ENCODE measurements at regions not wholly inside any gene's neighbourhood (a gene's known extent, or its start where the extent isn't known, plus 50 kb on each side); places are given as distances from the start of the nearest gene placed in this dataset.

DNA sequence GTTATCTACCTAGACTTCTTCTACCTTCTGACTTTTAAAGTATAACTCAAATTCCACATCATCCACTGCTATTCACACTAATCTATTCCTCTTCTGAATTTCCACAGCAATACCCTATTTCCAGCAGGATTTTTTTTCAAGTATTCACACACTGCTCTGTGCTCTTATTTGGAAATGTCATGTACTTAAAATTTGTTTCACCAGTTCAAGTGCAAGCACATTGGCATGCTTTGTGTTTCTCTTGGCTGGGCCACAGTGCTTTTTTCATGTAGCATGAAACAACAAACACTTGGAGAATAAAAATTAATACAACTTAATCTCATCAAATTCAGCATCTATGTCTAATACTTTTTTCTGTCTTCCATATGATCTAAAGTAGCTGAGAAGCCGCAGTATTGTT is 161.8 kb upstream of the PCDH18 start:
- ChIA-PET POLR2A (no interaction called here), CTCF (no interaction called here)

DNA sequence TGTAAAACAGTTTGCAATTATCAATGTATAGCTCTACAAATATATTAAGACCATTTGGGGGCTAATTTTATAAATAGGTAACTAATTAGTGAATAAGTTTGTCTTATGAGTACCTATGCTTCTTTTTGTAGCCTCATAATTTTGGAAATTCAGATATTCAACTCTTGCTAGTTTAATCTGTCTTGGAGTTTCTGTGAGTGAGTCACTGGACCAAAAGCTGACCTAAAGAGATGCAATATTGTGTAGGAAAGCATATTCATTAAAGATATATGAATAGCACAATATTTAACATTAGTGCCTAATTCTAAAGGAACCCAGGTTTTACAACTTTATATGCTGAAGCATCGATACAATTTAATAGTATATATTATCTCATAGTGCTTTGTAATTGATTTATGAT is 161.3 kb upstream of the PCDH18 start:
- ChIA-PET CTCF (no interaction called here), POLR2A (no interaction called here)

- POLR2A ChIA-PET: no interaction called here
- CTCF ChIA-PET: no interaction called here
Observed at GRCh38 chr4:137692205-137692604, 159.9 kb upstream of the PCDH18 start.

- ChIA-PET CTCF (no interaction called here), POLR2A (no interaction called here)
Observed at GRCh38 chr4:137688651-137689050, 156.4 kb upstream of the PCDH18 start.

DNA sequence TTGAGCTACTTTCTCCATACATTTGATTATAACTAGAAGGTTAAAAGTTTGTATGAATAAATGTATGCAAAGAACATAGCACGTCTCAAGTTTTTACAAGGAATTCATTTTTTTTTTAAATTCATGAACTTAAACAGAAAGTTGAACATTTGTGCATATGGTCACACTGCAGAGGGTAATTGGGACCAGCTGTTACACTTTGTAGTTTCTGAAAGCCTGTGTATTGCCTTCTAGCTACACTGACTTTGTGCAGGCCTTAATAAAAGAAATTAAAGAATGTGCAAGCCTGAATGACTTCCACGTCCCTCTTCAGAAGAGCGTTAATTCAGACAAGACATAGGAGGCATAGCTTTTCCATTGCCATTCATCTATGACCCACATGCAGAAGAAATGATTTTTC is 153.1 kb upstream of the PCDH18 start:
- POLR2A ChIA-PET: no interaction called here
- CTCF ChIA-PET: interaction anchor here (0.6 kb wide), 1 partner anchor 1066 kb away, joined by 4 read pairs; no protein-coding TSS in a partner anchor

- CTCF ChIA-PET: no interaction called here
- POLR2A ChIA-PET: no interaction called here
Observed at GRCh38 chr4:137681081-137681480, 148.8 kb upstream of the PCDH18 start.

DNA sequence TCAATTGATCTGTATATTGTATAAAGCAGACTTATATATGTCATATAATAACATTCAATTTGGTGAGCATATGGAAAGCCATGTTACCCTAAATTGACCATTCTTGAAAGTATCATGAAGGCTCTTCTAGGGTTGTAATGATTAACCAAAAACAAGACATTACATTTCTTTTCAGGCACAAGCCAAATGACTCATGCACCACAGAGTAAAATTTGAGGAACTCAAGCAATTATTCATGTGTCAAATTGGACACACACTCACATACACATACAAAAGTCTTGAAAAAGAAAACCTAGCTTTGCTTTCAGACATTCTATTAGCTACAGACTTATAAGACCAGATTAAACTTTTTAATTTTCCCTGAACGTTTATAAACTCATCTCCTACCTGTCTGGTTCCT is 146.5 kb upstream of the PCDH18 start:
- CTCF ChIA-PET: no interaction called here
- POLR2A ChIA-PET: no interaction called here

- ChIA-PET POLR2A (no interaction called here), CTCF (no interaction called here)
Observed at GRCh38 chr4:137677863-137678262, 145.6 kb upstream of the PCDH18 start.

DNA sequence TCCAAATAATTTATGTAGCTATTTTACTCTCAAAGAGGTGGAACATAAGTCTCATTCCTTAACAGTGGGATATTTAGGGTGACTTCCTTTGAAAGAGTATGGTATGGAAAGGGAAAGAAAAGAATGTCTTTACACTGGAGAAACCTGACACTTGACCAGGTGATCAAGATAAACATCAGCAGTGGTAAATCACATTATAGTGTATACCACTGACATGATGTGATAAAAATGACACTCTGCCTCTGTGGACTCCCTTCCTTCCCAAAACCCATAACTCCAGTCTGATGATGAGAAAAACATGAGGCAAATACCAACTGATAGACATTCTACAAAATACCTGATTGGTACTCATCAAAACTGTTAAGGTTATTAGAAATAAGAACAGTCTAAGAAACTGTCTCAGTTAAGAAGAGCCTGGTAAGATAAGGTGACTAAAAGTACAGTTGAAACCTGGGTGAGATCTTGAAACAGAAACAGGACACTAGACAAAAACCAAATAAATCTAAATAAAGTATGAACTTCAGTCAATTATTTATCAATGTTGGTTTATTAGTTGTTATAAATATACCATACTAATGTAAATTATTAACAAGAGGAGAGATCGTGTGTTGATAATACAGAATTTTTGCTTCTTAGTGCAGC is 144.2 kb upstream of the PCDH18 start:
- ChIA-PET POLR2A (no interaction called here), CTCF (no interaction called here)

DNA sequence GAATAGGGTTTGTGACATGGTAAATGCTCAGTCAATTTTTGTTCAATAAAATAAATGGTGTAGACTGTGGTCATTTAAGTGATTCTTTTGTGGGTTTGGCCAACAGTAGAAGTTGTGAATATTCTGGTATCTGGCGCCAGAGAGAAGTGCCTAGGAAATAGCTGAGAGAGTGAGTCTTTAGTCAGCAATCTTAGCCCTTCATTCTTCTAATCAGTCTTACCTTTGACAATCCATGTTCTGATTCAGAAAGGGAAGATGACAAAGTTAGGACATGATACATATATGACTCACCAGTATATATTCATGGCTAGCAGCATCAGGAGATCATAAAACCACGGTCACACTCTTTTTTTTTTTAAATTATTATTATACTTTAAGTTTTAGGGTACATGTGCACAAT is 141.8 kb upstream of the PCDH18 start:
- POLR2A ChIA-PET: no interaction called here

DNA sequence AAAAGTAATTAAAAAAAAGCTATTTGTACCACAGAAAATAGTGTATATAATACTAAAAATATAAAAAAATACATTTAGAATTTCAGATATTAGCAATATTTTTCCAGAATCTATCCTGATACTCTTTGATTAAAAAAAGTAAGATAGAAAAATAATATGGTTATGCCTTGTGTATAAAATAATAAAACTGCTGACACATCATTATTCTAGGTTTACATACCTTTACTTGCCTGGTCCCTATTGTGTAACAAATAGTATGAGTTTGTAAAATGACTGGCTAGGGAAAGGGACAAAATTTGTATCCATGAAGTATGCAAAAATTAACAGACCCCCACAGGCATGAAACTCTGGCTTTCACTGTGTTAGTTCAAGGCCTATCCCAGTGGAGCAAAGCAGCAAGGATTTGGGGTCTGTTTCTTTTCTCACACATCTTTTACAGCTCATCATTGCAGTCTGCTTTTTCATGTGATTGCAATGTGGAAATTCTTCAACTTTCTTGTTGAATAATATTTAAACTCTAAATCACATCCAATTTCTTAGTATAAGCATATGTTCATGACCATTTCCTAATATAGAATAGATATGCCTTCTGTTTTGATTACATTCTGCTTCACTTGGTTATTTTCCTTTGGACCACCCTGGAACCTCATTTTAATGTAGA is 136.7 kb upstream of the PCDH18 start:
- POLR2A ChIA-PET: no interaction called here
- CTCF ChIA-PET: no interaction called here

More for the DNA sequence above, 141.8 kb upstream of the PCDH18 start:
- CTCF ChIA-PET: no interaction called here

DNA sequence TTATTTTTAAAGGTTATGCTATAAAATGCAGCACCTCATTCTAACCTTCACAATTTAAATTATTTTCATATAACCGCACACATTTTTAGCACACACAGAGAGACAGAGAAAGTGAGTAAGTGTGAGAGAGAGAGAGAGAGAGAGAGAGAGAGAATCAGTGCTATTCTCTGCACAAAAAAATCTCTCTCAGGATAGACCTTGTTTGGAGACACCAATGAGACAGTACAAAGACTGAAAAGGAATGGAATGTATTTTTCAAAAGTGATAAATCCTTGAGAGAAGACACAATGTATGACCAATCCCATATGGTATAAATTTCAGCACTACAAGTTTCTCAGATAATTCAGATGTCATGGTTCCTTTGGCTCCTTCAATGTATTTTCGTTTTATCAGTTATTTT is 132.1 kb upstream of the PCDH18 start:
- ChIA-PET CTCF (no interaction called here), POLR2A (no interaction called here)

- ChIA-PET CTCF (no interaction called here), POLR2A (no interaction called here)
Observed at GRCh38 chr4:137664046-137664387, 131.7 kb upstream of the PCDH18 start.

DNA sequence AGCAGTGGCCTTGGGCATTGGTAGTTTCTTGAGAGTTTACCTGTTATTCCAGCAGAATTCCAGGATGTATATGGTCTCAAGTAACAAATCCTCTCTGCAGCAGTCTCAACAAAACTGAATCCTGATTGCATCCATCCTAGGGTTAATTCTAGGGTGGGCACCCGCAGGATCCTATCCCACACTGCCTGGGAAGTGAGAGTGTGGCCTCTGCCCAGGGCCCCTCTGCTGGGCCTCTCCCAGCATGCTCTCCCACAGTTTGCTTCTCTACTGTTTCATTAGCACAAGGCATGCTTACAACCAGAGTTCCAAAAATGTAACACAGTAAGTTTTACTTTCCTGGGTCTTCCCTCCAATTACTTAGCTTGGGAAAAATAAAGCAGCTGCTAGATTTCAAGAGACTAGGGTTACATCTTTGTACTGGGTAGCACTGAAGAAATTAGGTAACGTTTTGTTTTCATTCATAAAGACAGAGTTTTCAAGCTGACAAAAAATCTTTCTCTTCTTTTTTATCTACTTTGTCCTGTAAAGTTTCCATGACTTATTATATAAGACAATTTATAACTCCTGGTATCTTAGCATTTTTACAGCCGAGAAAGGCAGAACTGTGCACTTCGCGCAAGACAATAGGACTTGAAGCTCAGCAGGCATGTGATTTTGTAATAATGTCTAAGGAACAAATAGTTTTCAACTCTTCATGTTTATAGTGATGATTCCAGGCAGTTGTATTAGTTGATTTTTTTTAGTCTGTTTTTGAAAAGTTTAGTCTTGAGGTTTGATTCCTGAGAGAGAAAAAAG is 131.2 kb upstream of the PCDH18 start:
- CTCF ChIA-PET: no interaction called here
- POLR2A ChIA-PET: no interaction called here

- ChIA-PET CTCF (no interaction called here), POLR2A (no interaction called here)
Observed at GRCh38 chr4:137661693-137662092, 129.4 kb upstream of the PCDH18 start.

DNA sequence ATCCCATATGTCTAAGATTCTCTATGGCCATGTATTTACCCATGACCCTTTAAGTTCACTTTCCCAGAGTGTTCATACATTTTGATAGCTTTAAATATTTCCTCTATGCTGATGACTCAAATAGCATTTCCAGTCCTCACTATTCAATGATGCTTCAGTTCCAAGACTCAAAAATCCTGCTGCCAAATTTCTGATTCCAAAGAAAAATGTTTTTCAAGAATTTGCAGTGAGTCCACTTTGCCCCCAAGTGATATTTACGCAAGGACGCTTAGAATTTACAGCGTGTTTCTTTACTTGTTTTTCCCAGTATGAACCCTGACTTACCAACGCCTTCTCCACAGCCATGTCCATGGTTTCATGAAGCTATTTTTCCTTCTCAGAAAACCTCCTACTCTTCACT is 127.9 kb upstream of the PCDH18 start:
- ChIA-PET CTCF (no interaction called here), POLR2A (no interaction called here)

- POLR2A ChIA-PET: no interaction called here
- CTCF ChIA-PET: no interaction called here
Observed at GRCh38 chr4:137659431-137659830, 127.1 kb upstream of the PCDH18 start.

GRCh38 chr4:137656661-137657060 is 124.4 kb upstream of the PCDH18 start:
- ChIA-PET POLR2A (no interaction called here), CTCF (no interaction called here)

DNA sequence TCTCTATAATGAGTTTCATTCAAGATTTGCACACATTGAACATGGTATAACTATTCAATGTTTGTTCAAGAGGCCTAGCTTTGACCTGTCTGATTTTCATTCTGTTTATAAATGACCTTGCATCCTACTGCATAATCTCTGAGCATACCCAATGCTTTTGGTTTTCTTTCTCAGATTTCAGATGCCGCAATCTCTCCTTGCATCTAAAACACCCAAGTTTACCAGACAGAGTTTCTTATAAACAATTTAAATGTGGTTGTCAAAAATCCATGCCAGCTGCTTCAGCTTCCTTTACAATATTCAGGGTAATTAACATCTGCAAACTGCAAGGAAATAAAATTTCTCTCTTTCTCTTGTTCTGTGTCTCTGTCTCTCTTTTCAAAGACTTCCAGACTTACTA is 123.0 kb upstream of the PCDH18 start:
- CTCF ChIA-PET: no interaction called here
- POLR2A ChIA-PET: no interaction called here

- CTCF ChIA-PET: no interaction called here
- POLR2A ChIA-PET: no interaction called here
Observed at GRCh38 chr4:137651128-137651527, 118.8 kb upstream of the PCDH18 start.

DNA sequence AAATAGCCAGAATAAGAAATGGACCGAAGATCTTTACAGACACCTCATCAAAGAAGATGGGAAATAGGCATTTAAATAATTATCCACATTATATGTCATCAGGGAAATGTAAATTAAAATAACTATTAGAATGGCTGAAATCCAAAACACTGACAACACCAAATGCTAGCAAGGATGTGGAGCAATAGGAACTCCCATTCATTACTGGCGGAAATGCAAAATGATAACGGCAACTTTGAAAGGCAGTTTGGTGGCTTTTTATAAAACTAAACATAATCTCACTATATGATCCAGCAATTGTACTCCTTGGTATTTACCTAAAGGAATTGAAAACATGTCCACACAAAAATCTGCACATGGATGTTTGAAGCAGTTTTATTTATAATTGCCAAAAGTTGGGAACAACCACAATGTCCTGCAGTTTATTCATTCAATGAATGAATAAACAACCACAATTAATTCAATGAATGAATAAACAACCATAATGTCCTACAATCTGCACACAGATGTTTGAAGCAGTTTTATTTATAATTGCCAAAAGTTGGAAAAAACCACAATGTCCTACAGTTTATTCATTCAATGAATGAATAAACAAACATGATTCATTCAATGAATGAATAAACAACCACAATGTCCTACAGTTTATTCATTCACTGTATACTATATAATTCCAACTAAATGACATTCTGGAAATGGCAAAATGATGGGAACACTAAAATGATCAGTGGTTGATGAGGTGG is 117.6 kb upstream of the PCDH18 start:
- ChIA-PET CTCF (no interaction called here), POLR2A (no interaction called here)

All from activated CD8-positive, alpha-beta memory T cell treated with anti-CD3 and anti-CD28 coated beads for 36 hours (primary cell).